Gastroesophageal sphincter (tissue), 3 donors: ENCODE measurements at regions not wholly inside any gene's neighbourhood (a gene's known extent, or its start where the extent isn't known, plus 50 kb on each side); places are given as distances from the start of the nearest gene placed in this dataset.

ENCODE experiments used
- POLR2A ChIP-seq, 2 donors: fragments of 450-650 bp; IDR thresholded peaks; one replicate each; pipeline ENCODE4 v1.6.1; 2017; ENCODE audit warnings: antibody characterized with exemption in 2 of 2, mild to moderate bottlenecking in 2 of 2, moderate library complexity in 1 of 2
- POLR2AphosphoS5 ChIP-seq: sonication (generic); formaldehyde crosslinking; IDR thresholded peaks from one replicate; pipeline ENCODE4 v1.6.1; 2017; ENCODE audit warnings: antibody characterized with exemption
- TF ChIP-seq, protein P1 (sequence below), 4 experiments: fragments of 200-600 bp in 2 of 4; fragments of 450-650 bp in 2 of 4; sonication (generic) in 1 of 4; IDR thresholded peaks; one replicate each; pipeline ENCODE4 v1.5.1; 2017 to 2019; ENCODE audit warnings: antibody characterized with exemption in 4 of 4, mild to moderate bottlenecking in 2 of 4, moderate library complexity in 2 of 4

DNA sequence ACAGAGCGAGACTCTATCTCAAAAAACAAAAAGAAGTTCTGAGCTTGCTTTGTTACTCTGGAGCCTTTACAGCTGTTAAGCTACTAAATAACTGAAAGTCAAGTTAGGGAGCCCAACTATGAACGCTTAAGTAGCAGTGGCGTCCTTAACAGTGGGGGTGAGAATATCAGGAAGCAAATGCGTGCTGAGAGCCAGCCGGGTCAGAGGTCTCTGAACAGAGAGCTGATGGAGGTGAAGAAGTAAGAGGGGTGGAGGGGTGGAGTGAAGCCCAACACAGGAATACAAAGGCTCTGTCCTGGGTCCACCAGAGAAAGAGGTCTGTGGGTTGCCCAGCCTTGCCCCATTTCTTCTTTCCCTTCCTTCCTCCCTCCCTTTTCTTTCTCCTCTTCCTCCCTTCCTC is 104.1 kb upstream of the GATA6 start:
- TF ChIP-seq, protein P1, sequence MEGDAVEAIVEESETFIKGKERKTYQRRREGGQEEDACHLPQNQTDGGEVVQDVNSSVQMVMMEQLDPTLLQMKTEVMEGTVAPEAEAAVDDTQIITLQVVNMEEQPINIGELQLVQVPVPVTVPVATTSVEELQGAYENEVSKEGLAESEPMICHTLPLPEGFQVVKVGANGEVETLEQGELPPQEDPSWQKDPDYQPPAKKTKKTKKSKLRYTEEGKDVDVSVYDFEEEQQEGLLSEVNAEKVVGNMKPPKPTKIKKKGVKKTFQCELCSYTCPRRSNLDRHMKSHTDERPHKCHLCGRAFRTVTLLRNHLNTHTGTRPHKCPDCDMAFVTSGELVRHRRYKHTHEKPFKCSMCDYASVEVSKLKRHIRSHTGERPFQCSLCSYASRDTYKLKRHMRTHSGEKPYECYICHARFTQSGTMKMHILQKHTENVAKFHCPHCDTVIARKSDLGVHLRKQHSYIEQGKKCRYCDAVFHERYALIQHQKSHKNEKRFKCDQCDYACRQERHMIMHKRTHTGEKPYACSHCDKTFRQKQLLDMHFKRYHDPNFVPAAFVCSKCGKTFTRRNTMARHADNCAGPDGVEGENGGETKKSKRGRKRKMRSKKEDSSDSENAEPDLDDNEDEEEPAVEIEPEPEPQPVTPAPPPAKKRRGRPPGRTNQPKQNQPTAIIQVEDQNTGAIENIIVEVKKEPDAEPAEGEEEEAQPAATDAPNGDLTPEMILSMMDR (IDR thresholded peaks at IDR 0.05), result no peak
- TF ChIP-seq POLR2A (IDR thresholded peaks at IDR 0.05) (no peak), POLR2AphosphoS5 (no peak)
